ENCODE measurements at regions not wholly inside any gene's neighbourhood (a gene's known extent, or its start where the extent isn't known, plus 50 kb on each side); places are given as distances from the start of the nearest gene placed in this dataset.

- TF ChIP-seq POLR2A (IDR thresholded peaks at IDR 0.05; ENCODE audit: borderline replicate concordance, extremely low read depth, insufficient read depth, insufficient read length), result no peak
- no peak for TF ChIP-seq EZH2 (IDR thresholded peaks at IDR 0.05)
- TF ChIP-seq CEBPB (IDR thresholded peaks at IDR 0.05; ENCODE audit: low read depth), result no peak
- peak; percentile 14 to 45 (median 37); a peak in 4 of 6 replicates for TF ChIP-seq CTCF (IDR thresholded peaks at IDR 0.05 in 2 of 3, conservative IDR thresholded peaks at IDR 0.05 in 1 of 3; ENCODE audit: borderline replicate concordance in 1 of 3, insufficient read depth in 1 of 3, low read depth in 2 of 3, low read length in 2 of 3)
- no peak for TF ChIP-seq MAX (IDR thresholded peaks at IDR 0.05)
- no peak for TF ChIP-seq EZH2phosphoT487 (IDR thresholded peaks at IDR 0.05; ENCODE audit: borderline replicate concordance)
- no peak for TF ChIP-seq ZNF274 (IDR thresholded peaks at IDR 0.05; ENCODE audit: low read depth, low read length)
Measured at GRCh38 chr2:180240774-180241173, 233.7 kb upstream of the CWC22 start.
